ENCODE measurements at regions not wholly inside any gene's neighbourhood (a gene's known extent, or its start where the extent isn't known, plus 50 kb on each side); places are given as distances from the start of the nearest gene placed in this dataset.
"Not testable (repeated sequence)": the region's sequence is repeated elsewhere in the genome, so short reads cannot be mapped to it uniquely, and the experiment has no call there.

GRCh38 chr20:26154224-26154623 is 457.6 kb upstream of the ZNF337 start:
- FAIRE-seq: no peak
- Mint-ChIP-seq H3K36me3 (ENCODE audit: low read depth, unreplicated experiment) (no peaks in the 10 kb centered on the region), H3K9me3 (ENCODE audit: unreplicated experiment) (peaks cover 2% of the 10 kb centered on the region), H3K27ac (ENCODE audit: unreplicated experiment) (no peak overlapping the region), H3K27me3 (ENCODE audit: low read depth, unreplicated experiment) (no peaks in the 10 kb centered on the region), H3K4me1 (ENCODE audit: low read depth, unreplicated experiment) (no peaks in the 10 kb centered on the region), H3K4me3 (ENCODE audit: unreplicated experiment) (no peak overlapping the region)
- H2AFZ ChIP-seq (ENCODE audit: low read depth, low read length): no peak overlapping the region
- H3K9me3 ChIP-seq (ENCODE audit: insufficient read depth, low read depth, low read length): no peaks in the 10 kb centered on the region
- H3K9ac ChIP-seq (ENCODE audit: low read length): no peak overlapping the region
- no peak overlapping the region for H3K27ac ChIP-seq (ENCODE audit: low read depth, low read length)
- H3K4me2 ChIP-seq (ENCODE audit: low read length): no peak overlapping the region
- H4K20me1 ChIP-seq (ENCODE audit: insufficient read depth, low read length): no peaks in the 10 kb centered on the region
- DNase-seq (ENCODE audit: low read depth): no peak
- H3K4me1 ChIP-seq (ENCODE audit: insufficient read depth, low read length): no peaks in the 10 kb centered on the region
- H3K27me3 ChIP-seq (ENCODE audit: insufficient read depth, low read length): no peaks in the 10 kb centered on the region
- H3K79me2 ChIP-seq (ENCODE audit: insufficient read depth, low read length): no peaks in the 10 kb centered on the region
- H3K4me3 ChIP-seq (ENCODE audit: insufficient read depth, low read depth, low read length): no peak overlapping the region
- TF ChIP-seq EZH2 (IDR thresholded peaks at IDR 0.05; ENCODE audit: insufficient read depth, low read length): no peak
- H3K36me3 ChIP-seq (ENCODE audit: insufficient read depth, low read length): no peaks in the 10 kb centered on the region

DNA sequence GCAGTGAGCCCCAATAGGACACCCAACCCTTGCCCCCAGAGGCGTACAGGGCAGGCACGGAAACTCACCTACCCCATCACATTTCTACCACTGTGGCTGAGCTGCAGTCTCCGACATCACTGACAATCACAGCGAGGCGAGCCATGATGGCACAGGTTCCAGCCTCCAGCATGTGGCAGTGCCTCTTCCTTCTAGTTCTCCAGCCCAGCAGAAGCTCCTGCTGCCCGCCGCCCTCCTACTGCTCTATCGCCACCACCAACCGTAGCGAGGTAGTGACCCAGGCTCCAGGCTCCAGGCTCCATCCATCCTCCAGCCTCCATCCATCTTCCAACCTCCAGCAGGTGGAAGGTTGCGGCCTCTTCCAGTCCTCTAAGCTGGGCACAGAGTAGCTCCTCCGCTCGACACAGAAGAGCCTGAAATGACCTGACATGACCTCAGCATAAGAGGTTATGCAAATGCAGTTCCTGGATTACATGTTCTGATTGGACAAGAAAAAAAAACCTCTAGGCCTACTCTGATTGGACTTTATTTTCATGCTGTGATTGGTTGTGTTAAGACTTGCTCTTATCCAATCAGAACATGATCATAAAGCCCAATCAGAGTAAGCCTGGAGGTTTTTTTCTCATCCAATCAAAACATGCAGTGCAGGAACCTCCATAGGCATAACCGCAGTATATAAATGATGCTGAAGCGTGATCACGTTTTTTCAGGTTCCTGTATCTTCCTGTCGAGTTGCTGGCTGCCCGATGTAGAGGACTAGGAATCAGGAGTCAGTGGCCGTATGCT is 438.9 kb upstream of the ZNF337 start:
- Mint-ChIP-seq H3K27me3 (ENCODE audit: low read depth, unreplicated experiment) (peaks cover 5% of the 10 kb centered on the region), H3K4me3 (ENCODE audit: unreplicated experiment) (no peak overlapping the region), H3K27ac (ENCODE audit: unreplicated experiment) (no peak overlapping the region), H3K4me1 (ENCODE audit: low read depth, unreplicated experiment) (no peaks in the 10 kb centered on the region), H3K9me3 (ENCODE audit: unreplicated experiment) (peaks cover 12% of the 10 kb centered on the region), H3K36me3 (ENCODE audit: low read depth, unreplicated experiment) (no peaks in the 10 kb centered on the region)
- no peaks in the 10 kb centered on the region for H4K20me1 ChIP-seq (ENCODE audit: insufficient read depth, low read length)
- H2AFZ ChIP-seq (ENCODE audit: low read depth, low read length): no peak overlapping the region
- no peak overlapping the region for H3K4me3 ChIP-seq (ENCODE audit: insufficient read depth, low read depth, low read length)
- no peak overlapping the region for H3K9ac ChIP-seq (ENCODE audit: low read length)
- H3K36me3 ChIP-seq (ENCODE audit: insufficient read depth, low read length): no peaks in the 10 kb centered on the region
- no peaks in the 10 kb centered on the region for H3K9me3 ChIP-seq (ENCODE audit: insufficient read depth, low read depth, low read length)
- no peaks in the 10 kb centered on the region for H3K79me2 ChIP-seq (ENCODE audit: insufficient read depth, low read length)
- H3K27ac ChIP-seq (ENCODE audit: low read depth, low read length): no peak overlapping the region
- H3K27me3 ChIP-seq (ENCODE audit: insufficient read depth, low read length): no peaks in the 10 kb centered on the region
- FAIRE-seq (no peak), DNase-seq (ENCODE audit: low read depth) (no peak)
- H3K4me1 ChIP-seq (ENCODE audit: insufficient read depth, low read length): no peaks in the 10 kb centered on the region
- no peak for TF ChIP-seq EZH2 (IDR thresholded peaks at IDR 0.05; ENCODE audit: insufficient read depth, low read length)
- TF ChIP-seq, protein P1, sequence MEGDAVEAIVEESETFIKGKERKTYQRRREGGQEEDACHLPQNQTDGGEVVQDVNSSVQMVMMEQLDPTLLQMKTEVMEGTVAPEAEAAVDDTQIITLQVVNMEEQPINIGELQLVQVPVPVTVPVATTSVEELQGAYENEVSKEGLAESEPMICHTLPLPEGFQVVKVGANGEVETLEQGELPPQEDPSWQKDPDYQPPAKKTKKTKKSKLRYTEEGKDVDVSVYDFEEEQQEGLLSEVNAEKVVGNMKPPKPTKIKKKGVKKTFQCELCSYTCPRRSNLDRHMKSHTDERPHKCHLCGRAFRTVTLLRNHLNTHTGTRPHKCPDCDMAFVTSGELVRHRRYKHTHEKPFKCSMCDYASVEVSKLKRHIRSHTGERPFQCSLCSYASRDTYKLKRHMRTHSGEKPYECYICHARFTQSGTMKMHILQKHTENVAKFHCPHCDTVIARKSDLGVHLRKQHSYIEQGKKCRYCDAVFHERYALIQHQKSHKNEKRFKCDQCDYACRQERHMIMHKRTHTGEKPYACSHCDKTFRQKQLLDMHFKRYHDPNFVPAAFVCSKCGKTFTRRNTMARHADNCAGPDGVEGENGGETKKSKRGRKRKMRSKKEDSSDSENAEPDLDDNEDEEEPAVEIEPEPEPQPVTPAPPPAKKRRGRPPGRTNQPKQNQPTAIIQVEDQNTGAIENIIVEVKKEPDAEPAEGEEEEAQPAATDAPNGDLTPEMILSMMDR (IDR thresholded peaks at IDR 0.05; ENCODE audit: insufficient read depth, low read depth, low read length): no peak
- H3K4me2 ChIP-seq (ENCODE audit: low read length): no peak overlapping the region

GRCh38 chr20:26134606-26135005 is 438.0 kb upstream of the ZNF337 start:
- Histone ChIP-seq H3K79me2 (ENCODE audit: insufficient read depth, low read length) (no peaks in the 10 kb centered on the region), H3K9me3 (ENCODE audit: insufficient read depth, low read depth, low read length) (no peaks in the 10 kb centered on the region), H3K27ac (ENCODE audit: low read depth, low read length) (no peak overlapping the region), H3K27me3 (ENCODE audit: insufficient read depth, low read length) (no peaks in the 10 kb centered on the region), H3K4me1 (ENCODE audit: insufficient read depth, low read length) (no peaks in the 10 kb centered on the region), H4K20me1 (ENCODE audit: insufficient read depth, low read length) (no peaks in the 10 kb centered on the region), H3K36me3 (ENCODE audit: insufficient read depth, low read length) (no peaks in the 10 kb centered on the region), H2AFZ (ENCODE audit: low read depth, low read length) (no peak overlapping the region), H3K4me3 (ENCODE audit: insufficient read depth, low read depth, low read length) (no peak overlapping the region), H3K9ac (ENCODE audit: low read length) (no peak overlapping the region), H3K4me2 (ENCODE audit: low read length) (no peak overlapping the region)
- peaks cover 2% of the 10 kb centered on the region for H3K4me1 Mint-ChIP-seq (ENCODE audit: low read depth, unreplicated experiment)
- H3K9me3 Mint-ChIP-seq (ENCODE audit: unreplicated experiment): peaks cover 12% of the 10 kb centered on the region
- H3K36me3 Mint-ChIP-seq (ENCODE audit: low read depth, unreplicated experiment): no peaks in the 10 kb centered on the region
- H3K27ac Mint-ChIP-seq (ENCODE audit: unreplicated experiment): no peak overlapping the region
- H3K27me3 Mint-ChIP-seq (ENCODE audit: low read depth, unreplicated experiment): peaks cover 5% of the 10 kb centered on the region
- H3K4me3 Mint-ChIP-seq (ENCODE audit: unreplicated experiment): no peak overlapping the region
- no peak for TF ChIP-seq EZH2 (IDR thresholded peaks at IDR 0.05; ENCODE audit: insufficient read depth, low read length)
- TF ChIP-seq, protein P1 (IDR thresholded peaks at IDR 0.05; ENCODE audit: insufficient read depth, low read depth, low read length): no peak
- DNase-seq (ENCODE audit: low read depth): no peak
- FAIRE-seq: no peak

GRCh38 chr20:26133794-26134193 is 437.1 kb upstream of the ZNF337 start:
- not testable (repeated sequence) for H3K9me3 ChIP-seq (ENCODE audit: insufficient read depth, low read depth, low read length); FAIRE-seq; DNase-seq (ENCODE audit: low read depth); H3K27me3 Mint-ChIP-seq (ENCODE audit: low read depth, unreplicated experiment); H4K20me1 ChIP-seq (ENCODE audit: insufficient read depth, low read length); H3K36me3 ChIP-seq (ENCODE audit: insufficient read depth, low read length); H3K4me3 ChIP-seq (ENCODE audit: insufficient read depth, low read depth, low read length); H3K4me2 ChIP-seq (ENCODE audit: low read length); H3K27ac ChIP-seq (ENCODE audit: low read depth, low read length); H3K4me1 Mint-ChIP-seq (ENCODE audit: low read depth, unreplicated experiment); H3K27me3 ChIP-seq (ENCODE audit: insufficient read depth, low read length); H3K9ac ChIP-seq (ENCODE audit: low read length); H3K79me2 ChIP-seq (ENCODE audit: insufficient read depth, low read length); H2AFZ ChIP-seq (ENCODE audit: low read depth, low read length); H3K36me3 Mint-ChIP-seq (ENCODE audit: low read depth, unreplicated experiment); H3K4me3 Mint-ChIP-seq (ENCODE audit: unreplicated experiment); H3K4me1 ChIP-seq (ENCODE audit: insufficient read depth, low read length)
- Mint-ChIP-seq H3K9me3 (ENCODE audit: unreplicated experiment) (peaks cover 12% of the 10 kb centered on the region), H3K27ac (ENCODE audit: unreplicated experiment) (peak overlapping the region; percentile 35)

GRCh38 chr20:26120920-26121319 is 424.3 kb upstream of the ZNF337 start:
- not testable (repeated sequence) for H3K4me3 ChIP-seq (ENCODE audit: insufficient read depth, low read depth, low read length); H3K79me2 ChIP-seq (ENCODE audit: insufficient read depth, low read length); H3K9me3 ChIP-seq (ENCODE audit: insufficient read depth, low read depth, low read length); H3K27me3 Mint-ChIP-seq (ENCODE audit: low read depth, unreplicated experiment); H3K27me3 ChIP-seq (ENCODE audit: insufficient read depth, low read length); H3K27ac Mint-ChIP-seq (ENCODE audit: unreplicated experiment); H3K27ac ChIP-seq (ENCODE audit: low read depth, low read length); H3K9ac ChIP-seq (ENCODE audit: low read length); FAIRE-seq; H3K4me3 Mint-ChIP-seq (ENCODE audit: unreplicated experiment); H4K20me1 ChIP-seq (ENCODE audit: insufficient read depth, low read length); H2AFZ ChIP-seq (ENCODE audit: low read depth, low read length); H3K4me1 Mint-ChIP-seq (ENCODE audit: low read depth, unreplicated experiment); H3K4me1 ChIP-seq (ENCODE audit: insufficient read depth, low read length); H3K4me2 ChIP-seq (ENCODE audit: low read length); H3K9me3 Mint-ChIP-seq (ENCODE audit: unreplicated experiment); DNase-seq (ENCODE audit: low read depth); H3K36me3 Mint-ChIP-seq (ENCODE audit: low read depth, unreplicated experiment); H3K36me3 ChIP-seq (ENCODE audit: insufficient read depth, low read length)
